HepG2 (cell line): ENCODE measurements at regions not wholly inside any gene's neighbourhood (a gene's known extent, or its start where the extent isn't known, plus 50 kb on each side); places are given as distances from the start of the nearest gene placed in this dataset.

ENCODE experiments used
- ATAC-seq: fragments of 200-7000 bp; cut with Tn5 transposase; 3 replicates; pipeline ENCODE4 v1.9.1; 2020; ENCODE audit warnings: mild to moderate bottlenecking, moderate library complexity
- BruUV-seq: library from RNA; stranded (reverse); fragments of 400-500 nt; replicated peaks from 2 replicates; lab custom pipeline; 2021; lab: Mats Ljungman, UMichigan
- CTCF ChIA-PET: fragments of 300-600 bp; formaldehyde crosslinking; extraction: SDS; loops from one replicate; lab custom pipeline; 2021; ENCODE audit warnings: low total read pairs, inconsistent platforms, low intra/inter-chr PET ratio; lab: Yijun Ruan, JAX
- POLR2A ChIA-PET: fragments of 350-600 bp; sonication (Branson Sonifier 250); formaldehyde crosslinking; loops from one replicate; lab custom pipeline; 2020; ENCODE audit warnings: antibody characterized with exemption, inconsistent platforms; lab: Yijun Ruan, JAX
- DNase-seq: peaks from one replicate; pipeline ENCODE4 v3.0.0-alpha.2; 2015; ENCODE audit warnings: low spot score
- FAIRE-seq: peaks from 3 replicates; lab custom pipeline; 2011; peaks lifted over from hg19 to GRCh38; lab: Jason Lieb, UNC
- H2AFZ ChIP-seq: one replicate; pipeline ENCODE4 v1.6.1; 2011; ENCODE audit warnings: low read length, inconsistent platforms
- H3K27ac ChIP-seq: fragments of 300-600 bp; 3 replicates; pipeline ENCODE4 v1.8.0; 2011; ENCODE audit warnings: mixed run types, mild to moderate bottlenecking, mixed read lengths, low read length, inconsistent platforms; ENCODE audit not compliant: insufficient read depth; ENCODE audit errors: extremely low read length
- H3K27me3 ChIP-seq, 2 experiments: fragments of 200-600 bp in 1 of 2; 2 replicates in 1 of 2; 3 replicates in 1 of 2; pipeline versions ENCODE4 v1.6.0 to v1.8.0; 2011; ENCODE audit warnings: low read length in 2 of 2, mild to moderate bottlenecking in 2 of 2, moderate library complexity in 2 of 2, inconsistent platforms in 1 of 2; ENCODE audit not compliant: insufficient read depth in 2 of 2, control insufficient read depth in 1 of 2
- H3K36me3 ChIP-seq, 2 experiments: fragments of 200-600 bp in 1 of 2; replicated peaks in 1 of 2; 2 replicates in 1 of 2; 3 replicates in 1 of 2; pipeline versions ENCODE4 v1.5.1 to v1.8.0; 2011; ENCODE audit warnings: low read length in 2 of 2, inconsistent platforms in 1 of 2; ENCODE audit not compliant: insufficient read depth in 2 of 2, control insufficient read depth in 1 of 2
- H3K4me1 ChIP-seq: 2 replicates; pipeline ENCODE4 v1.5.1; 2012; ENCODE audit warnings: low read length, inconsistent platforms; ENCODE audit not compliant: insufficient read depth
- H3K4me2 ChIP-seq: 2 replicates; pipeline ENCODE4 v1.6.0; 2011; ENCODE audit warnings: low read depth, low read length, inconsistent platforms
- H3K4me3 ChIP-seq, 3 experiments: fragments of 200-600 bp in 1 of 3; sonication (generic), shearing (Covaris generic) in 1 of 3; replicated peaks in 1 of 3; 2 replicates each; pipeline ENCODE4 v1.5.1; 2011 to 2016; ENCODE audit warnings: low read length in 3 of 3, inconsistent platforms in 2 of 3, low read depth in 2 of 3, mild to moderate bottlenecking in 2 of 3, control low read depth in 1 of 3, mixed read lengths in 1 of 3; ENCODE audit not compliant: insufficient read depth in 1 of 3
- H3K79me2 ChIP-seq: one replicate; pipeline ENCODE4 v1.6.1; 2011; ENCODE audit warnings: low read length, inconsistent platforms; ENCODE audit not compliant: insufficient read depth
- H3K9ac ChIP-seq: 2 replicates; pipeline ENCODE4 v1.6.0; 2011; ENCODE audit warnings: mild to moderate bottlenecking, low read depth, low read length, inconsistent platforms; ENCODE audit not compliant: insufficient read depth
- H3K9me3 ChIP-seq: 2 replicates; pipeline ENCODE4 v1.5.1; 2012; ENCODE audit warnings: mild to moderate bottlenecking, low read length
- H4K20me1 ChIP-seq: 2 replicates; pipeline ENCODE4 v1.6.0; 2011; ENCODE audit warnings: inconsistent platforms, mild to moderate bottlenecking, low read length, moderate library complexity; ENCODE audit not compliant: insufficient read depth
- KLF6 ChIP-seq: IDR thresholded peaks from 2 replicates; pipeline ENCODE4 v1.8.0; 2016; ENCODE audit warnings: missing biosample characterization, missing genetic modification reagents
- PHB2 ChIP-seq: fragments of 450-650 bp; IDR thresholded peaks from 2 replicates; pipeline ENCODE4 v1.6.1; 2018; ENCODE audit not compliant: partially characterized antibody
- TCF7 ChIP-seq: sonication (generic); IDR thresholded peaks from 2 replicates; pipeline ENCODE4 v1.6.1; 2016; ENCODE audit warnings: antibody characterized with exemption, low read depth
- ZFP62 ChIP-seq: sonication (generic); formaldehyde crosslinking; IDR thresholded peaks from 2 replicates; pipeline ENCODE4 v1.4.0; 2020; ENCODE audit warnings: missing genetic modification reagents
- ZNF121 ChIP-seq: sonication (generic); formaldehyde crosslinking; IDR thresholded peaks from 2 replicates; pipeline ENCODE4 v1.5.0; 2020; ENCODE audit warnings: mild to moderate bottlenecking, missing genetic modification reagents
- ZNF136 ChIP-seq: sonication (generic); formaldehyde crosslinking; IDR thresholded peaks from 2 replicates; pipeline ENCODE4 v1.8.1; 2022; ENCODE audit warnings: low read depth, mild to moderate bottlenecking, moderate library complexity, missing genetic modification reagents
- ZNF251 ChIP-seq: sonication (generic); formaldehyde crosslinking; IDR thresholded peaks from 2 replicates; pipeline ENCODE4 v1.9.0; 2021; ENCODE audit warnings: mild to moderate bottlenecking, missing genetic modification reagents
- WGBS: methylation state at CpG from one replicate; pipeline ENCODE4 v1.1.6; 2017; ENCODE audit warnings: low lambda C conversion rate; 5-methylcytosine and 5-hydroxymethylcytosine counted together
- in situ Hi-C: cut with HindIII; loops from 2 replicates; pipeline ENCODE4 v1.10.0; 2017; ENCODE audit warnings: low pct_unique_long_range_greater_than_20kb; ENCODE audit not compliant: extremely low pct_ligation_motif_present
- intact Hi-C: fragments of 100-400 bp; cut with micrococcal nuclease; formaldehyde crosslinking; loops from one replicate; pipeline ENCODE4 v1.10.0; 2022; ENCODE audit not compliant: unreplicated experiment
- TF ChIP-seq, protein P1 (sequence below): sonication (generic); formaldehyde crosslinking; IDR thresholded peaks from 2 replicates; pipeline ENCODE4 v1.9.0; 2021; ENCODE audit warnings: mild to moderate bottlenecking, missing genetic modification reagents
- TF ChIP-seq, protein P2 (sequence below): sonication (generic); formaldehyde crosslinking; IDR thresholded peaks from 2 replicates; pipeline ENCODE4 v1.9.0; 2021; ENCODE audit warnings: missing genetic modification reagents, mild to moderate bottlenecking, borderline replicate concordance

DNA sequence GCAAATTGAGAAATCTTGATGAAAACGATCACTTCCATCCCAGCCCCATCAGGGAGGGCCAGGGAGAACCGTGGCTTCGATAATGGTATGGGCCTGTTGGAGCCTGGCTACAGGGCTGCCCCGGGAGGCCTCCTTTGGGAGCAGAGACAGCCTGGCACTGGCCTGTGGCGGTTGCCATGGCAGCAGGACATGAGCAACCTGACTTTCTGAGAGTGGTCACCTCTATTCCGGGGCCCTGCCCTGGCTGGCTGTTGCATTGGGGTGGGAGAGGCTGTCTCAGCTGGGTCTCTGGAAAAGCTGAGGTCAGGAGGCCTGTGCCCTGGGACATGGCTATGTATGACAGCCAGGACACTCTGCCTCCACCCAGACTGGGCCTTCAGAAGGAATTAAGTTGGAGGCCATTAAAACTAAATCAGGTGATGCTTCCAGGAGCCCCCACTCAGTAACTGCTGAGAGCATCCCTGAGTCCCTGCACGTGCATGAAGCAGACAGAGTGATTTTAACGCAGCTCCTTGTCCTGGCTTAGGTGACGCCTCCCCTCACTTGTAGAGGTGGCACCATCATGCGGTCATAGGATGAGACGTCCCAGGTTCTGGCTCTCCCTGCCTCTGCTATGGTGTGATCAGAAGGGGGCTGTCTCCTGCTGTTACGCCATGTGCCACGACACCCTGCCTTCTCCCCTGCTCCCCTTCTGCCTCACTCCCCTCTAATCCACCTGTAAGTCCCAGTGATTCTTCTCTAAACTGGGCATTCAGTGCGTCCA is 126.3 kb downstream of the SLC25A47 start:
- no TSS peak for BruUV-seq
- intact Hi-C loops, result no loop called here

More for the DNA sequence above, 126.3 kb downstream of the SLC25A47 start:
- FAIRE-seq (no peak), DNase-seq (no peak), ATAC-seq (no peak)
- Histone ChIP-seq H3K36me3 (no peaks in the 10 kb centered on the region; a peak in 1 of 5 replicates), H3K9ac (no peak overlapping the region), H3K27me3 (no peaks in the 10 kb centered on the region), H3K4me2 (no peak overlapping the region), H2AFZ (no peak overlapping the region), H3K9me3 (no peaks in the 10 kb centered on the region), H3K4me3 (no peak overlapping the region), H3K27ac (no peak overlapping the region), H3K79me2 (no peaks in the 10 kb centered on the region), H3K4me1 (no peaks in the 10 kb centered on the region), H4K20me1 (no peaks in the 10 kb centered on the region)
- in situ Hi-C loops, result no loop called here
- CTCF ChIA-PET, result no interaction called here
- 73% methylated on average over 5 of the region's 14 CpGs for WGBS
- POLR2A ChIA-PET, result no interaction called here
- TF ChIP-seq ZNF251 (CRISPR knock-in tag), result no peak
- no peak for TF ChIP-seq TCF7
- TF ChIP-seq ZNF136, result no peak
- no peak for TF ChIP-seq PHB2
- TF ChIP-seq KLF6 (CRISPR knock-in tag), result no peak
- TF ChIP-seq ZNF121, result no peak
- TF ChIP-seq, protein P1, sequence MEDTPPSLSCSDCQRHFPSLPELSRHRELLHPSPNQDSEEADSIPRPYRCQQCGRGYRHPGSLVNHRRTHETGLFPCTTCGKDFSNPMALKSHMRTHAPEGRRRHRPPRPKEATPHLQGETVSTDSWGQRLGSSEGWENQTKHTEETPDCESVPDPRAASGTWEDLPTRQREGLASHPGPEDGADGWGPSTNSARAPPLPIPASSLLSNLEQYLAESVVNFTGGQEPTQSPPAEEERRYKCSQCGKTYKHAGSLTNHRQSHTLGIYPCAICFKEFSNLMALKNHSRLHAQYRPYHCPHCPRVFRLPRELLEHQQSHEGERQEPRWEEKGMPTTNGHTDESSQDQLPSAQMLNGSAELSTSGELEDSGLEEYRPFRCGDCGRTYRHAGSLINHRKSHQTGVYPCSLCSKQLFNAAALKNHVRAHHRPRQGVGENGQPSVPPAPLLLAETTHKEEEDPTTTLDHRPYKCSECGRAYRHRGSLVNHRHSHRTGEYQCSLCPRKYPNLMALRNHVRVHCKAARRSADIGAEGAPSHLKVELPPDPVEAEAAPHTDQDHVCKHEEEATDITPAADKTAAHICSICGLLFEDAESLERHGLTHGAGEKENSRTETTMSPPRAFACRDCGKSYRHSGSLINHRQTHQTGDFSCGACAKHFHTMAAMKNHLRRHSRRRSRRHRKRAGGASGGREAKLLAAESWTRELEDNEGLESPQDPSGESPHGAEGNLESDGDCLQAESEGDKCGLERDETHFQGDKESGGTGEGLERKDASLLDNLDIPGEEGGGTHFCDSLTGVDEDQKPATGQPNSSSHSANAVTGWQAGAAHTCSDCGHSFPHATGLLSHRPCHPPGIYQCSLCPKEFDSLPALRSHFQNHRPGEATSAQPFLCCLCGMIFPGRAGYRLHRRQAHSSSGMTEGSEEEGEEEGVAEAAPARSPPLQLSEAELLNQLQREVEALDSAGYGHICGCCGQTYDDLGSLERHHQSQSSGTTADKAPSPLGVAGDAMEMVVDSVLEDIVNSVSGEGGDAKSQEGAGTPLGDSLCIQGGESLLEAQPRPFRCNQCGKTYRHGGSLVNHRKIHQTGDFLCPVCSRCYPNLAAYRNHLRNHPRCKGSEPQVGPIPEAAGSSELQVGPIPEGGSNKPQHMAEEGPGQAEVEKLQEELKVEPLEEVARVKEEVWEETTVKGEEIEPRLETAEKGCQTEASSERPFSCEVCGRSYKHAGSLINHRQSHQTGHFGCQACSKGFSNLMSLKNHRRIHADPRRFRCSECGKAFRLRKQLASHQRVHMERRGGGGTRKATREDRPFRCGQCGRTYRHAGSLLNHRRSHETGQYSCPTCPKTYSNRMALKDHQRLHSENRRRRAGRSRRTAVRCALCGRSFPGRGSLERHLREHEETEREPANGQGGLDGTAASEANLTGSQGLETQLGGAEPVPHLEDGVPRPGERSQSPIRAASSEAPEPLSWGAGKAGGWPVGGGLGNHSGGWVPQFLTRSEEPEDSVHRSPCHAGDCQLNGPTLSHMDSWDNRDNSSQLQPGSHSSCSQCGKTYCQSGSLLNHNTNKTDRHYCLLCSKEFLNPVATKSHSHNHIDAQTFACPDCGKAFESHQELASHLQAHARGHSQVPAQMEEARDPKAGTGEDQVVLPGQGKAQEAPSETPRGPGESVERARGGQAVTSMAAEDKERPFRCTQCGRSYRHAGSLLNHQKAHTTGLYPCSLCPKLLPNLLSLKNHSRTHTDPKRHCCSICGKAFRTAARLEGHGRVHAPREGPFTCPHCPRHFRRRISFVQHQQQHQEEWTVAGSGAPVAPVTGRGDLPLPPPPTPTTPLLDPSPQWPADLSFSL (CRISPR knock-in tag), result no peak
- no peak for TF ChIP-seq ZFP62 (CRISPR knock-in tag)
- TF ChIP-seq, protein P2, sequence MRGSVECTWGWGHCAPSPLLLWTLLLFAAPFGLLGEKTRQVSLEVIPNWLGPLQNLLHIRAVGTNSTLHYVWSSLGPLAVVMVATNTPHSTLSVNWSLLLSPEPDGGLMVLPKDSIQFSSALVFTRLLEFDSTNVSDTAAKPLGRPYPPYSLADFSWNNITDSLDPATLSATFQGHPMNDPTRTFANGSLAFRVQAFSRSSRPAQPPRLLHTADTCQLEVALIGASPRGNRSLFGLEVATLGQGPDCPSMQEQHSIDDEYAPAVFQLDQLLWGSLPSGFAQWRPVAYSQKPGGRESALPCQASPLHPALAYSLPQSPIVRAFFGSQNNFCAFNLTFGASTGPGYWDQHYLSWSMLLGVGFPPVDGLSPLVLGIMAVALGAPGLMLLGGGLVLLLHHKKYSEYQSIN (CRISPR knock-in tag), result no peak
